HG02885 (cell line): ENCODE measurements at regions not wholly inside any gene's neighbourhood (a gene's known extent, or its start where the extent isn't known, plus 50 kb on each side); places are given as distances from the start of the nearest gene placed in this dataset.

ENCODE experiments used
- ATAC-seq: cut with Tn5 transposase; IDR thresholded peaks from one replicate; pipeline ENCODE4 v1.9.1; 2021; ENCODE audit warnings: mild to moderate bottlenecking; ENCODE audit not compliant: unreplicated experiment, poor library complexity

GRCh38 chr13:27014406-27015359 is 156.9 kb downstream of the USP12 start:
- no peak for ATAC-seq

DNA sequence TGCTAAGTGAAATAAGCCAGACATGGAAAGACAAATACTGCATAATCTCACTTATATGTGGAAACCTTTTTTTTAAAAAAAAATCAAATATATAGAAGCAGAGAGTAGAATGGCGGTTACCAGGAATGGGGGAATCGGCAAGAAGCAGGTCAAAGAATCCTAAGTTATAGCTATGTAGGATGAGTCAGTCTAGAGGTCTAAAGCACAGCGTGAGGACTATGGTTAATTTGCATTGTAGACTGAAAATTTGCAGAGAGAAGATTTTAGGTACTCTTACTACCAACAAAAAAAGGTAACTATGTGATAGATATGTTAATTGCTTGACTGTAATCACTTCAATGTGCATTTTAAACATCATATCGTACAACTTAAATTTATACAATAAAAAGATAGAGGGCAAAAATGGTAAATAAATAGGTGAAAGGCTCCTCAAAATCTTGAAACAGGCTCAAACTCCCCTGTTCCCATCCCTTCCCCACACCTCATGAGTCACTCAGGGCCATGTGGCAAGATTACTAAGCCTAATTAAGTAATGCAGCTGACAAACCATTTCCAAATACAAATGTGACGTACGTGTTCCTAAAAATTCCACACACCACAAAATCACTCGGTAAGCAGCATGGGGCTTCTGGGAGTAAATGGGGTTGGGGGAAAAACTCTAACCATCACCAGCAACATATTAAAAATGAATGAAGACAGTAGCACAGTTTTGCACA is 159.0 kb downstream of the USP12 start:
- ATAC-seq = no peak

GRCh38 chr13:27011661-27012060 is 159.9 kb downstream of the USP12 start:
- ATAC-seq = no peak

GRCh38 chr13:27008733-27009132 is 162.9 kb downstream of the USP12 start:
- no peak for ATAC-seq

DNA sequence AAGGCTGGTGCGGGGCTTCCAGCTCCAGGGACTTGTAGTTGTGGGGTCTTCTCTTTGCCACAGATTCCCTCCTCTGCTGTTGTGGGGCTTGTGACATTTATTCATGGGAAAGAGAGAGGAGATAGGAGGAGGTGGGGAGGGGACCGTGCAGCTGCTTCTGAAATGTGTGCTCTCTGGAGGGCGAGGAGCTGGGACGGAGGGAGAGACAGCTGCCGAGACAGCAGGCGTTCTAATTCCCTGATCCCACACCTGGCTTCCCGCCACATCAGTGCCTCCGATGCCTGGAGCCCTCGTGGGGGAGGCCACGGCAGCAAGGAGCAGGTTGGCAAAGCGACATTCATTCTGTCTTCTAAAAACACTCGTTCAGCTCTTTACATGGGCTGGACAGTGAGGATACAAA is 164.4 kb downstream of the USP12 start:
- no peak for ATAC-seq

DNA sequence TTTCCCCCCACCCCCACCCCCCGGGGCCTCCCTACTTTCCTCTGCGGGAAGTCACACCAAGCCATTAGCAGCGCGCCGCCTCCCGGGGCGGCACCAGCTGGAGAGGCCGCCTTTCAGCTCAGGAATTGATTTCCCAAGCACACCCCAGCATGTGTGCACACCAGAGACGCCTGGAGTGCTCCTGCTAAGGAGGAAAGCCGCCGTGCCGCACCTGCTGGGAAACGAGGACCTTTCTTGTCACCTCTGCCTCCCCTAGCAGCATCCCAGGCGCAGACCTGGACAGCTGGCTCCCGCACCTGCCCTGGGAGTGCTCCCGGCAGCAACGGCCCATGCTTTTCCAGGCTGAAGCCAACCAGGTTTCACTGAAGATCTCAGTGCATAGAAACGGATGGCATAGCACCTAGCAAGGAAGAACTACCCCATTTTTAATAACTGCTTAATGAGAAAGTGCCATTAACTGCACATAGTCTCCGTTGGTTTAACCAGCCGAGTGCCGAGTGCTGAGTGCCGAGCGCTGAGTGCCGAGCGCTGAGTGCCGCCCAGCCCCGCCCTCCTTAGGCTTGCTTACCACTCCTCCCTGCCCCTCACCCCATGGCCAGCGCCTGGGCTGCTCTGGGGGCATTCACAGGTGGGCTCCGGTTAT is 165.0 kb downstream of the USP12 start:
- ATAC-seq = no peak

- no peak for ATAC-seq
These were observed 165.6 kb downstream of the USP12 start for GRCh38 chr13:27005976-27006518.

DNA sequence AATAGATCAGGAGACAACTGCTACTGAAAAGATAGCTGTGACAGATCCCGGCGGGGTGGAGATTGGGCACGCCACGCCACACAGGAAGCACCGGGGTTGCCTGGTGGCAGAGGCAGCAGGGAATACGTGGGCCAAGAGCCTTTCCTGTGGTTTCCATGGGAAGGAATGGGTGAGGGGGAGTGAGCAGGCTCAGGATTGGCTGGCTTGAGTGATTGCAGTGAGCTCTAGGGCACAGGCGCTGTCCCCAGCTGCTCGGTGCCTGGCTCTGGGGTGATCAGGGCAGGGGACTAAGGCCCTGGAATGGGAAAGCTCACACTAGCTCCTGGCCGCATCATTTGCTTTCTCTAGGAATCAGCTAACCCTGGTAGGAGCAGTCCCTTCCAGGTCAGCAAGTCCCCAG is 166.1 kb downstream of the USP12 start:
- ATAC-seq = no peak

DNA sequence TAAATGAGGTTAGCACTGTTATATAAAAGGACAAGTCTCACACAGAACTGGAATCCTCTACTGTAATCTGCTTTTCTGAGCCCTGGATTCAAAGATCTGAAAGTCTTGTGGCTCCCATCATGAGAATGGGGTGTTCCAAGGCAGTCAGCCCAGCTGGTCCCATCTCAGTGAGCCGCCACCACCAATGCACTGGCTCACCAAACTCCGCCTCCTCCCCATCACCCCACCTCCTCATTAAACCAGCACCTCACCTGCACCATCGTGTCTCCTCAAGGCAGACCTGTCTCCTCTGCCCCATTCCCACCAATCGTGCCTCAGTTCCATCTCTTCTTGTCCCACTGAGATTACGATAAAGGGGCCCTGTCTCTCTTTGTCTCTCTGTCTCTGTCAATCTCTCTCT is 166.7 kb downstream of the USP12 start:
- no peak for ATAC-seq

DNA sequence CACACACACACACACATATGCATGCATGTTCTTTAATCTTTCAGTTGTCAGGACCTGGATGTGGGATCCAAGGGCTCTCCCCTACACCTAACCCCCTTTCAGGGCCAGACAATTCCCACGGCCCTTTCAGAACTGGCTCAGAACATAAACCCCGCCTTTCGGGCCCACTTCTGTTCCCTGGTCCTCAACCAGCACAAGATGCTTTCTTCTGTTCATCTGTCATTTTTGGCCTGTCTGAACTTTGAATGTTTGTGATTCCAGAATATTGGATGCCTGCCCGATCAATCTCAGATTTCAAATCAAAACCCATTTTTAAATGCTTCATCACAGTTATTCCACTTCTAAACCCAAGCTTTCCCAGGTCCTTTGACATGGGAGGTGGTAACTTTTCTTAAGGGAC is 167.3 kb downstream of the USP12 start:
- ATAC-seq = no peak

DNA sequence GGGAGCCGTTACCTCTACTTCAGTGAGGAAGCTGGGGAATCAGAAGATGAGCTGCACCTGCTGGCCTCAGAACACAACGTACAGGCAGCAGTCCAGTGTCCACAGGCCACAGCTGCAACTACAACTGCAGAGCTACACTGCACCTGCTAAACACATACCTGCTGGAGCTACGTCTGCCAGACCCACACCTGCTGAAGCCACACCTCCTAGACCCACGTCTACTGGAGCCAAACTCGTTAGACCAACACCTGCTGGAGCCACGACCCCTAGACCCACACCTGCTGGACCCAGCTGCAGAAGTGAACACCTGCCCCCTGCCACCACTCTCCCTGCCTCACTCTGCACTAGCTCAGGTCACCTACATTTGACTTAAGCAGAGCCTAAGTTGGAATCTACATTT is 169.9 kb downstream of the USP12 start:
- ATAC-seq = no peak

DNA sequence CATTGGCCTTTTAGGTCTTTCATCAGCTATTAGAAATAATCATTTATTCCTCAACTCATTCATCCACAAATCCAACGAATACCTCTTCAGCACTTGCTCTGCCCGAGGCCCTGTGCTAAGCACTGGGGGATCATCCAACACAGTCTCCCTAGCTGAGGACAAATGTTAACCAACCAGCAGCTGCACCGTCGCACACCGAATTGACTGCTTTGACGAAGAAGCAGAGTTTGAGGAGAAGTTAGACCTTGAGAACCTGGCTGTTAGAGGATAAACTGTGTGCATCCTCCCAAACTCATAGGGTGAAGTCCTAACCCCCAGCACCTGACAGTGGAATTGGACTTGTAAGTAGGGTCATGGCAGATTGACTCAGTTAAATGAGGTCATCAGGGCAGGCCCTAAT is 170.9 kb downstream of the USP12 start:
- ATAC-seq = no peak

GRCh38 chr13:26999499-26999898 is 172.1 kb downstream of the USP12 start:
- no peak for ATAC-seq

DNA sequence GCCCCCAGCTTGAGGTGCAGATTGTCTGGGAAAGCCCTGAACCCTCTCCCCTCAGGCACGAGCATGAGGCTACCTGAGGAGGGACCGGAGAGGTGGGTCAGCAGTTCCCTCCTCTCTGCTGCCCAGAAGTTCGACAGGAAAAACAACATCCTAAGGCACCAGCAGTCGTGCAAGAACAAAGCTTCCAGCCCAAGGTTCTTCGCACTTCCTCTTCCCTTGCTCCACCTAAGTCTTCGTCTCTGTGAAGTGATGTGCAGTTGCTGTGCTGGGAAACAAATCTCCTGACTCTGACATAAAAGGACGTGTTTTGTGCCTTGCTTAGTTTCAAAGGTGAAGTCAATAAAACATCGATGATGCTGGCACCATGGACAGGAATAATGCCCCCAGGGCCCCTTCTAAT is 173.3 kb downstream of the USP12 start:
- no peak for ATAC-seq

GRCh38 chr13:26996965-26997752 is 174.5 kb downstream of the USP12 start:
- ATAC-seq = peak; percentile 79

DNA sequence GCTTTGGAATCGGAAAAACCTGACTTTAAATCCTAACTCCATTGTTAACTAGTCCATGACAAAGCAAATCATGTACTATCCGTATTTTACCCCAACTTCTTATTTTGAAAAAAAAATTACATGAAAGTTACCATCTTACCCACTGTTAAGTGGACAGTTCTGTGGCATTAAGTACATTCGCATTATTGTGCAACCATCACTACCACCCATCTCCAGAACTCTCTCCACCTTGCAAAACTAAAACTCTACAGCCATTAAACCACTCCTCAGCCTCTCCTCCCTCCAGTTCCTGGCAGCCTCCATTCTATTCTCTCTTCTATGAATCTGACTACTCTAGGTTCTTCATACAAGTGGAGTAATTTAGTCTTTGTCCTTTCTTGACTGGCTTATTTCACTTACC is 176.5 kb downstream of the USP12 start:
- ATAC-seq = no peak

GRCh38 chr13:26993780-26994179 is 177.8 kb downstream of the USP12 start:
- ATAC-seq = no peak

DNA sequence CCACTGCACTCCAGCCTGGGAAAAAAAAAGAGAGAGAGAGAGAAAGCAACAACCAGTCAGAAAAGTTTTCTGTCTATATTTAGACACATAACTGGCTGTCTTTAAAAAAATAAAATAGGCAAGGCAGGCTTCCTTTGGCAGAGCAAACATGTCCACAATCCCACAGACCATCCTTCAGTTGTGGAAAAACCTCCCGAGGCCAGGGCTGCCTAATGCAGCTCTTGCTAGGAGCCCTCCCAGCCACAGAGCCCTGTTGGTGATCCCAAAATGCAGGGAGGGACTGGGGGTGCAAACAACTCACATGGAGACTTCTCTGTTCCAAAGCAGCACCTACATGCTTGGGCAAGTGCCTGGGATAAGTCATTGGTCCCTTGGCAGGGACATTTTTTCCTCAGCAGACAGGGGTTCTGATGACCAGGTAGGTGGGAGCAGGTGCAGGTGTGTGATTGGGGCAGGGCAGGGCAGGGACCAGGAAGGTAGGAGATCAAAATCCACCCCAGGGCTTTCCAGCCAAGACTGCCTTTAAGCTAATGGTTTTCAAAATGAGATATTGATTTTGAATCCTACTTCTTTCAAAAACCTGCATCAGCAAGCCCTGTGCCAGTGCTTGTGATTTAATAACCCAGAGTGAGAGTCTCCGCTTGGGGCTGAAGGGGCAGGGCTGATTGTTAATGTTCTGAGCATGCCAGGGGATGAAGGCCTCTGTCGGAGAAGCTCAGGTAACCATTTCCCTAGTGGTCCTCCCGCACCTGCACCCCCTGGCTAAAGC is 178.5 kb downstream of the USP12 start:
- no peak for ATAC-seq

- ATAC-seq = no peak
These were observed 180.0 kb downstream of the USP12 start for GRCh38 chr13:26991508-26992181.
